AG04450 (cell line): ENCODE measurements at regions not wholly inside any gene's neighbourhood (a gene's known extent, or its start where the extent isn't known, plus 50 kb on each side); places are given as distances from the start of the nearest gene placed in this dataset.

ENCODE experiments used
- CTCF ChIA-PET: fragments of 300-600, 350-600 bp; formaldehyde crosslinking; extraction: SDS; loops from one replicate; lab custom pipeline; 2022; ENCODE audit warnings: antibody characterized with exemption, inconsistent platforms; lab: Charles Lee
- POLR2A ChIA-PET: fragments of 350-600 bp; formaldehyde crosslinking; extraction: SDS; loops from one replicate; lab custom pipeline; 2021; ENCODE audit warnings: antibody characterized with exemption, inconsistent platforms; lab: Yijun Ruan, JAX
- DNase-seq: peaks from one replicate; pipeline ENCODE4 v3.0.0-alpha.2; 2011; ENCODE audit warnings: low read depth, low spot score
- H3K27ac ChIP-seq: one replicate; pipeline ENCODE4 v1.5.1; 2012; ENCODE audit warnings: low read depth, low read length, control low read depth
- H3K27me3 ChIP-seq: one replicate; pipeline ENCODE4 v1.6.0; 2012; ENCODE audit warnings: low read length; ENCODE audit not compliant: control insufficient read depth, insufficient read depth
- H3K4me3 ChIP-seq: 2 replicates; pipeline ENCODE4 v1.5.1; 2011; ENCODE audit warnings: mild to moderate bottlenecking, low read depth, low read length, control low read depth
- H3K9me3 ChIP-seq: 2 replicates; pipeline ENCODE4 v1.5.1; 2012; ENCODE audit warnings: low read length; ENCODE audit not compliant: control insufficient read depth, insufficient read depth
- CTCF ChIP-seq: IDR thresholded peaks from 2 replicates; pipeline ENCODE4 v1.5.1; 2011; ENCODE audit warnings: low read depth, low read length, control low read depth, inconsistent platforms

- ChIA-PET CTCF (no interaction called here), POLR2A (no interaction called here)
- H3K27me3 ChIP-seq, result no peaks in the 10 kb centered on the region
- H3K4me3 ChIP-seq, result no peak overlapping the region
- DNase-seq, result no peak
- no peak for TF ChIP-seq CTCF
- no peak overlapping the region for H3K27ac ChIP-seq
- H3K9me3 ChIP-seq, result peaks cover 14% of the 10 kb centered on the region; the same call in 1 of the 2 replicates
Observed at GRCh38 chr13:69649063-69649392, 458.6 kb upstream of the ATXN8OS start.

GRCh38 chr13:69648340-69649062, 459.1 kb upstream of the ATXN8OS start:
- no peak for DNase-seq
- CTCF ChIA-PET, result no interaction called here
- Histone ChIP-seq H3K9me3 (peaks cover 15% of the 10 kb centered on the region; the same call in 1 of the 2 replicates), H3K4me3 (no peak overlapping the region), H3K27ac (no peak overlapping the region), H3K27me3 (no peaks in the 10 kb centered on the region)
- POLR2A ChIA-PET, result no interaction called here
- no peak for TF ChIP-seq CTCF

GRCh38 chr13:69644447-69644846, 463.2 kb upstream of the ATXN8OS start:
- ChIA-PET POLR2A (no interaction called here), CTCF (no interaction called here)
- no peak overlapping the region for H3K27ac ChIP-seq
- H3K27me3 ChIP-seq, result no peaks in the 10 kb centered on the region
- peaks cover 22% of the 10 kb centered on the region for H3K9me3 ChIP-seq
- no peak overlapping the region for H3K4me3 ChIP-seq
- DNase-seq, result no peak
- TF ChIP-seq CTCF, result no peak

GRCh38 chr13:69641773-69642172, 465.9 kb upstream of the ATXN8OS start:
- POLR2A ChIA-PET, result no interaction called here
- no peak for TF ChIP-seq CTCF
- DNase-seq, result no peak
- H3K27me3 ChIP-seq, result no peaks in the 10 kb centered on the region
- H3K27ac ChIP-seq, result no peak overlapping the region
- CTCF ChIA-PET, result no interaction called here
- peaks cover 33% of the 10 kb centered on the region for H3K9me3 ChIP-seq
- H3K4me3 ChIP-seq, result no peak overlapping the region

- CTCF ChIA-PET, result no interaction called here
- no peak for DNase-seq
- no peak overlapping the region for H3K27ac ChIP-seq
- no peak for TF ChIP-seq CTCF
- no peaks in the 10 kb centered on the region for H3K27me3 ChIP-seq
- POLR2A ChIA-PET, result no interaction called here
- H3K9me3 ChIP-seq, result 0 out of 2 replicates have a peak, but pooled peaks cover 3% of the 10 kb centered on the region
- no peak overlapping the region for H3K4me3 ChIP-seq
Observed at GRCh38 chr13:69633044-69633443, 474.6 kb upstream of the ATXN8OS start.
